ENCODE measurements at regions not wholly inside any gene's neighbourhood (a gene's known extent, or its start where the extent isn't known, plus 50 kb on each side); places are given as distances from the start of the nearest gene placed in this dataset.

GRCh38 chr12:127942981-127943380 is 324.0 kb upstream of the TMEM132C start:
- TF ChIP-seq GATA3 (IDR thresholded peaks at IDR 0.05; ENCODE audit: low read depth, low read length) = no peak
- no peak for TF ChIP-seq GATA2 (IDR thresholded peaks at IDR 0.05; ENCODE audit: low read depth, low read length)

Measured in SH-SY5Y (cell line).